ENCODE measurements at regions not wholly inside any gene's neighbourhood (a gene's known extent, or its start where the extent isn't known, plus 50 kb on each side); places are given as distances from the start of the nearest gene placed in this dataset.

DNA sequence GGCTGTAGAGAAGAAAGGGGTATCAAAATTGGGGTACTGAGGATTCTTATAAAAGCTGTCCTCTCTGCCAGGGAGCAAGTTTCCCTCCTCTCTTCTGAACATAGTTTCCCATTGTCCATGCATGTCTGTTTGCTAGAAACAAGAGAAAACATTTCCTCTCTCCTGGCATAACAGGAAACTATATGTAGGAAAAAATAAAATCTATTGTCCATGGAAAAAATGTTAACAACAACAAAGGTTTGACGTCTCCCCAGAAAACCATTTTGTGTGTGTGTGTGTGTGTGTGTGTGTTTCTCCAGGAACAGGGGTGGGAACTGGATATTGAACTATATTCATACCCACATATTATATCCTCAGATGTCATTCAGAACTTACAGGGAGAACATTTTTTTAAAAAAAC lies 107.2 kb downstream of the GASK1B start:
- TF ChIP-seq, protein P1, sequence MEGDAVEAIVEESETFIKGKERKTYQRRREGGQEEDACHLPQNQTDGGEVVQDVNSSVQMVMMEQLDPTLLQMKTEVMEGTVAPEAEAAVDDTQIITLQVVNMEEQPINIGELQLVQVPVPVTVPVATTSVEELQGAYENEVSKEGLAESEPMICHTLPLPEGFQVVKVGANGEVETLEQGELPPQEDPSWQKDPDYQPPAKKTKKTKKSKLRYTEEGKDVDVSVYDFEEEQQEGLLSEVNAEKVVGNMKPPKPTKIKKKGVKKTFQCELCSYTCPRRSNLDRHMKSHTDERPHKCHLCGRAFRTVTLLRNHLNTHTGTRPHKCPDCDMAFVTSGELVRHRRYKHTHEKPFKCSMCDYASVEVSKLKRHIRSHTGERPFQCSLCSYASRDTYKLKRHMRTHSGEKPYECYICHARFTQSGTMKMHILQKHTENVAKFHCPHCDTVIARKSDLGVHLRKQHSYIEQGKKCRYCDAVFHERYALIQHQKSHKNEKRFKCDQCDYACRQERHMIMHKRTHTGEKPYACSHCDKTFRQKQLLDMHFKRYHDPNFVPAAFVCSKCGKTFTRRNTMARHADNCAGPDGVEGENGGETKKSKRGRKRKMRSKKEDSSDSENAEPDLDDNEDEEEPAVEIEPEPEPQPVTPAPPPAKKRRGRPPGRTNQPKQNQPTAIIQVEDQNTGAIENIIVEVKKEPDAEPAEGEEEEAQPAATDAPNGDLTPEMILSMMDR (conservative IDR thresholded peaks at IDR 0.05) = no peak
- no peak for TF ChIP-seq EZH2 (IDR thresholded peaks at IDR 0.05; ENCODE audit: low read depth)

All from PC-9 (cell line).